ENCODE measurements at regions not wholly inside any gene's neighbourhood (a gene's known extent, or its start where the extent isn't known, plus 50 kb on each side); places are given as distances from the start of the nearest gene placed in this dataset.

DNA sequence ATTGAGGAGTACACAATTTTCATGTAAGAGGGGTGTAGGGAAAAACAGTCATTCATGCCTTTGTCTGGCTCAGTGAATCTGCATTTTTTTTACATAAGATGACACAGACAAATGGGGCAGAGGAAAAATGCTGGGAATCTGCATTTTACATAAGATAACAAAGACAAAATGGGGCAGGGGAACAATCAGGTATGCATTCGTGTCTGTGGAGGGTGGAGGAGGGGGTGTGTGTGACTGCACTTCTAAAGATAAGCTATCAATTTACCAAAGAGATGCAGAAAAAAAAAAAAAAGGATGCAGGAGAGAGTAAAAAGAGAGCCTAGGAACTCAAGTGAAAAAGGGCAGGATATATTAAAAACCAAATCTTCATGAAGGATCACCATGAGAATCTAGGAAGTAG lies 637.4 kb downstream of the ZNF674 start:
- Histone ChIP-seq H3K27me3 (ENCODE audit: insufficient read depth, poor library complexity, severe bottlenecking) (no peaks in the 10 kb centered on the region), H3K36me3 (ENCODE audit: low read depth) (no peaks in the 10 kb centered on the region), H3K27ac (ENCODE audit: poor library complexity, severe bottlenecking) (no peak overlapping the region), H3K4me1 (ENCODE audit: insufficient read depth, poor library complexity, severe bottlenecking) (no peaks in the 10 kb centered on the region), H3K4me3 (ENCODE audit: severe bottlenecking) (no peak overlapping the region), H3K9me3 (ENCODE audit: severe bottlenecking) (no peaks in the 10 kb centered on the region)
- no peak for ATAC-seq (ENCODE audit: low read depth)
- no peak for DNase-seq (ENCODE audit: low spot score)
- TF ChIP-seq, protein P1, sequence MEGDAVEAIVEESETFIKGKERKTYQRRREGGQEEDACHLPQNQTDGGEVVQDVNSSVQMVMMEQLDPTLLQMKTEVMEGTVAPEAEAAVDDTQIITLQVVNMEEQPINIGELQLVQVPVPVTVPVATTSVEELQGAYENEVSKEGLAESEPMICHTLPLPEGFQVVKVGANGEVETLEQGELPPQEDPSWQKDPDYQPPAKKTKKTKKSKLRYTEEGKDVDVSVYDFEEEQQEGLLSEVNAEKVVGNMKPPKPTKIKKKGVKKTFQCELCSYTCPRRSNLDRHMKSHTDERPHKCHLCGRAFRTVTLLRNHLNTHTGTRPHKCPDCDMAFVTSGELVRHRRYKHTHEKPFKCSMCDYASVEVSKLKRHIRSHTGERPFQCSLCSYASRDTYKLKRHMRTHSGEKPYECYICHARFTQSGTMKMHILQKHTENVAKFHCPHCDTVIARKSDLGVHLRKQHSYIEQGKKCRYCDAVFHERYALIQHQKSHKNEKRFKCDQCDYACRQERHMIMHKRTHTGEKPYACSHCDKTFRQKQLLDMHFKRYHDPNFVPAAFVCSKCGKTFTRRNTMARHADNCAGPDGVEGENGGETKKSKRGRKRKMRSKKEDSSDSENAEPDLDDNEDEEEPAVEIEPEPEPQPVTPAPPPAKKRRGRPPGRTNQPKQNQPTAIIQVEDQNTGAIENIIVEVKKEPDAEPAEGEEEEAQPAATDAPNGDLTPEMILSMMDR (IDR thresholded peaks at IDR 0.05; ENCODE audit: poor library complexity, severe bottlenecking): no peak

DNA sequence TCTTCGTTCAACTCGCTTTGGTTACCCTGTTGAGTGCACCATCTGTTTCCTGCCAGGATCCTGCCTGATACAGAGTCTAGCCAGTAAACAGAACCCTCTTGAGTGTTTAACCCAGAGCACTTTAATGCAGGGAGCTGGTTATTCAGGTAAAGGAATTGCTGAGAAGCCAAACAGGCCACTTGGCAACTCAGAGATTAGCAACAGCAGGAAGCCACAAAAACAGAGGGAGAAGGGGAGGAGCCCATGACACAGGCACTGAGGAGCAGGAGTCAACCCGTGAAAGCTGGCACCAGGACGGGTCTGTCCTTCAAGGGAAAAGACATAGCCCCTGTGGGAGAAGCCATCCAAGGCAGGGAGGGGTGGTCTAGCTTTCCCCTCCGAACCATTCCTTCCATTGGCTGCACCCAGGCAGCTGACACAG lies 641.4 kb downstream of the ZNF674 start:
- ATAC-seq (ENCODE audit: low read depth): no peak
- no peak overlapping the region for H3K27ac ChIP-seq (ENCODE audit: poor library complexity, severe bottlenecking)
- no peak for DNase-seq (ENCODE audit: low spot score)

DNA sequence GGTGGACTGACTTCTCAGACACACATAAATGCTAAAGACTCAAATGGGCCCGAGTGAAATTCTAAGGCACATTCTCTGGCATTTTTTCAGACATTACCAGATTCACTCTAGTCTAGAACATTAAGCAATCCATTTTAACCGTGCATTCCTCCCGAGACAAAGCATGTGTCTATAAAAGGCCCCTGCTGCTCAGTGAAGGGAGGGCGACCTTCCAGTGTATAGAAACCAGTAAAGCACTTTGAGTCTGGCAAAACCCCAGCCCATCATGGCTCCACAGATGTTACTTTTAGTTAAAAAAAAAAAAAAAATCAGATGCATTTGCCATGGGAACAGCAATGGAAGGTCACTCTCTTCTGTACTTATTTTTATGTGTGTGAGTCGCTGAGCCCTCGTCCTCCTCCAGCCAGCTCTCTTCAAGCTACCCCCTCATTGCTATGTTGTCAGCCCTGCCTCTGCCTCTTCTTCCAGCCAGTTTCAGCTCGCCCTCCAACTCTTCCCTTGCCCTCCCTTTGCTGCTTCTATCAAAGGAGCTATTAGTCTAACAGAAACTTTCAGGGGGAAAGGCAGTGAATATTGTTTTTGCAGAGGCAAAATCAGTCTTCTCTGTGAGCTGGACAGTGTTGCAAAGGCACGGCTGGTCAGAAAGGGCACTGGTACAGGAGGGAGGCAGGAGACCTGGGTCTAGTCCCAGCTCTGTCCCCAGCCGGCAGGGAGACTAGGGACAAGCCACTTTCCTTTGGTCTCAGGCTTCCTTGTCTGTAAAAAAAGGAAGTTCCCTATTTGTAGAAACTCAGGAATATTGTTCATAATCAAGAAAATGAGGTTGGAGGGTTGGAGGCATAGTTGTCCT lies 644.2 kb downstream of the ZNF674 start:
- no peaks in the 10 kb centered on the region for H3K9me3 ChIP-seq (ENCODE audit: severe bottlenecking)
- H3K36me3 ChIP-seq (ENCODE audit: low read depth): no peaks in the 10 kb centered on the region
- H3K4me1 ChIP-seq (ENCODE audit: insufficient read depth, poor library complexity, severe bottlenecking): no peaks in the 10 kb centered on the region
- ATAC-seq (ENCODE audit: low read depth) (no peak), DNase-seq (ENCODE audit: low spot score) (no peak)
- H3K27me3 ChIP-seq (ENCODE audit: insufficient read depth, poor library complexity, severe bottlenecking): no peaks in the 10 kb centered on the region
- no peak overlapping the region for H3K27ac ChIP-seq (ENCODE audit: poor library complexity, severe bottlenecking)
- no peak overlapping the region for H3K4me3 ChIP-seq (ENCODE audit: severe bottlenecking)
- TF ChIP-seq, protein P1 (IDR thresholded peaks at IDR 0.05; ENCODE audit: poor library complexity, severe bottlenecking): no peak

More for the DNA sequence above, 641.4 kb downstream of the ZNF674 start:
- Histone ChIP-seq H3K36me3 (ENCODE audit: low read depth) (no peaks in the 10 kb centered on the region), H3K27me3 (ENCODE audit: insufficient read depth, poor library complexity, severe bottlenecking) (no peaks in the 10 kb centered on the region), H3K9me3 (ENCODE audit: severe bottlenecking) (no peaks in the 10 kb centered on the region), H3K4me1 (ENCODE audit: insufficient read depth, poor library complexity, severe bottlenecking) (no peaks in the 10 kb centered on the region), H3K4me3 (ENCODE audit: severe bottlenecking) (no peak overlapping the region)
- TF ChIP-seq, protein P1 (IDR thresholded peaks at IDR 0.05; ENCODE audit: poor library complexity, severe bottlenecking): no peak

DNA sequence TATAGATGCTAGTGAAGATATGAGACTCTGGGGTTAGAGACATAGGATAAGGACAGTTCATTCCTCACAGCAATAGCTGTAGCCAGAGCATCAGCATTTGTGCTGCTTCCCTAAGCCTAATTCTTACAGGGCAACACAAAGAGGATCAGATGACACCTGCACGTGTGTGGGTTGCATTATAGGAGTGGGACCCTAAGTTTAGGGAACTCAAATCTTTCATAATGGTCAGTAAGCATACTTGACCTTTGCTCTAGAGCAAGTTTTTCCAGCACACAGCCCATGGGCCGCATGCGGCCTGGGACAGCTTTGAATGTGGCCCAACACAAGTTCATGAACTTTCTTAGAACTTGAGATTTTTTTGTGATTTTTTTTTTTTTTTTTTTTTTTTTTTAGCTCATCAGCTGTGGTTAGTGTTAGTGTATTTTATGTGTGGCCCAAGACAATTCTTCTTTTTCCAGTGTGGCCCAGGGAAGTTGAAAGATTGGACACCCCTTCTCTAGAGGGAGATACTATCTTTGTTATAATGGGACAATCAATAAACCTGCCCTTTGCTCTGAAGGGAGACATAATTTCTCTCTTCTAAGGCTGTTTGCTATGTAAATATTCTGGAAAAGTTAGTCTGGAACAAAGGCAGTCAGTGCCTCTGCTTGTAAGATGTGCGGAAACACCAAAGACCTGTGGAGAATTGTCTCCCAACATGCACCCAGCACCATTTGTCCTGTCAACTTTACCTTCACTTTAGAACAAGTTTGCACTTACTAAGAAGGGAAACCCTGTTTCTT lies 650.2 kb downstream of the ZNF674 start:
- TF ChIP-seq, protein P1 (IDR thresholded peaks at IDR 0.05; ENCODE audit: poor library complexity, severe bottlenecking): no peak
- Histone ChIP-seq H3K4me1 (ENCODE audit: insufficient read depth, poor library complexity, severe bottlenecking) (no peaks in the 10 kb centered on the region), H3K27ac (ENCODE audit: poor library complexity, severe bottlenecking) (no peak overlapping the region), H3K36me3 (ENCODE audit: low read depth) (no peaks in the 10 kb centered on the region), H3K27me3 (ENCODE audit: insufficient read depth, poor library complexity, severe bottlenecking) (no peaks in the 10 kb centered on the region), H3K4me3 (ENCODE audit: severe bottlenecking) (no peak overlapping the region), H3K9me3 (ENCODE audit: severe bottlenecking) (no peaks in the 10 kb centered on the region)
- ATAC-seq (ENCODE audit: low read depth) (no peak), DNase-seq (ENCODE audit: low spot score) (no peak)

All from RWPE2 (cell line).